ENCODE measurements at regions not wholly inside any gene's neighbourhood (a gene's known extent, or its start where the extent isn't known, plus 50 kb on each side); places are given as distances from the start of the nearest gene placed in this dataset.
A peak's percentile ranks its signal among the peaks of the same experiment; 100 is the strongest.
"Not testable (repeated sequence)": the region's sequence is repeated elsewhere in the genome, so short reads cannot be mapped to it uniquely, and the experiment has no call there.

- intact Hi-C loops (cut with micrococcal nuclease), result loop anchor here (5.0 kb wide), 1 partner anchor 333 kb away; no protein-coding TSS in a partner anchor
- not testable (repeated sequence) for ATAC-seq, DNase-seq
These were observed 294.1 kb upstream of the LYZL1 start for GRCh38 chr10:28994802-28995201.

GRCh38 chr10:28995497-28995896, 293.4 kb upstream of the LYZL1 start:
- DNase-seq (no peak), ATAC-seq (no peak)
- intact Hi-C loops (cut with micrococcal nuclease), result no loop called here

GRCh38 chr10:28996345-28996744, 292.5 kb upstream of the LYZL1 start:
- intact Hi-C loops (cut with micrococcal nuclease), result no loop called here
- no peak for ATAC-seq
- DNase-seq, result no peak

GRCh38 chr10:28996947-28997551, 291.8 kb upstream of the LYZL1 start:
- intact Hi-C loops (cut with micrococcal nuclease), result no loop called here
- ATAC-seq (no peak), DNase-seq (no peak)

- no peak for ATAC-seq
- DNase-seq, result no peak
- intact Hi-C loops (cut with micrococcal nuclease), result no loop called here
These were observed 291.1 kb upstream of the LYZL1 start for GRCh38 chr10:28997734-28998133.

- ATAC-seq (no peak), DNase-seq (no peak)
- intact Hi-C loops (cut with micrococcal nuclease), result no loop called here
These were observed 287.1 kb upstream of the LYZL1 start for GRCh38 chr10:29001801-29002200.

- ATAC-seq, result not testable (repeated sequence)
These were observed 285.9 kb upstream of the LYZL1 start for GRCh38 chr10:29003014-29003413.

GRCh38 chr10:29005988-29006387, 282.9 kb upstream of the LYZL1 start:
- no peak for DNase-seq
- ATAC-seq, result no peak
- intact Hi-C loops (cut with micrococcal nuclease), result no loop called here

More at GRCh38 chr10:29003014-29003413, 285.9 kb upstream of the LYZL1 start:
- DNase-seq; intact Hi-C loops (cut with micrococcal nuclease): not testable (repeated sequence)

- no peak for ATAC-seq
These were observed 281.5 kb upstream of the LYZL1 start for GRCh38 chr10:29007370-29007747.

GRCh38 chr10:29007748-29008610, 280.9 kb upstream of the LYZL1 start:
- DNase-seq (peak; percentile 38), ATAC-seq (peak; percentile 44)
- intact Hi-C loops (cut with micrococcal nuclease), result no loop called here

More at GRCh38 chr10:29007370-29007747, 281.5 kb upstream of the LYZL1 start:
- intact Hi-C loops (cut with micrococcal nuclease), result no loop called here
- DNase-seq, result no peak

GRCh38 chr10:29009464-29009863, 279.4 kb upstream of the LYZL1 start:
- ATAC-seq (peak; percentile 44), DNase-seq (no peak)
- intact Hi-C loops (cut with micrococcal nuclease), result no loop called here

GRCh38 chr10:29011516-29011915, 277.4 kb upstream of the LYZL1 start:
- DNase-seq, result no peak
- intact Hi-C loops (cut with micrococcal nuclease), result no loop called here
- no peak for ATAC-seq

GRCh38 chr10:29012926-29013554, 275.8 kb upstream of the LYZL1 start:
- DNase-seq (no peak), ATAC-seq (no peak)
- intact Hi-C loops (cut with micrococcal nuclease), result no loop called here

- intact Hi-C loops (cut with micrococcal nuclease), result no loop called here
These were observed 267.3 kb upstream of the LYZL1 start for GRCh38 chr10:29021591-29021990.

GRCh38 chr10:29022513-29022912, 266.4 kb upstream of the LYZL1 start:
- intact Hi-C loops (cut with micrococcal nuclease), result no loop called here
- DNase-seq (no peak), ATAC-seq (no peak)

More at GRCh38 chr10:29021591-29021990, 267.3 kb upstream of the LYZL1 start:
- no peak for ATAC-seq
- DNase-seq, result no peak

GRCh38 chr10:29023678-29024077, 265.2 kb upstream of the LYZL1 start:
- no peak for DNase-seq
- intact Hi-C loops (cut with micrococcal nuclease), result no loop called here

GRCh38 chr10:29026065-29026797, 262.6 kb upstream of the LYZL1 start:
- DNase-seq, result no peak
- intact Hi-C loops (cut with micrococcal nuclease), result no loop called here
- ATAC-seq, result no peak

More at GRCh38 chr10:29023678-29024077, 265.2 kb upstream of the LYZL1 start:
- no peak for ATAC-seq

- DNase-seq (no peak), ATAC-seq (no peak)
- intact Hi-C loops (cut with micrococcal nuclease), result no loop called here
These were observed 261.9 kb upstream of the LYZL1 start for GRCh38 chr10:29026802-29027580.

- ATAC-seq, result no peak
- DNase-seq, result no peak
- intact Hi-C loops (cut with micrococcal nuclease), result no loop called here
These were observed 260.4 kb upstream of the LYZL1 start for GRCh38 chr10:29028486-29028885.
